GM12874 (cell line): ENCODE measurements at regions not wholly inside any gene's neighbourhood (a gene's known extent, or its start where the extent isn't known, plus 50 kb on each side); places are given as distances from the start of the nearest gene placed in this dataset.

Source experiments
- CTCF ChIP-seq: IDR thresholded peaks from 2 replicates; pipeline ENCODE4 v1.5.1; 2011; ENCODE audit warnings: low read depth, mild to moderate bottlenecking, control low read depth, low read length, moderate library complexity; ENCODE audit not compliant: insufficient read depth

- TF ChIP-seq CTCF = no peak
Measured at GRCh38 chr2:8076448-8077342, 605.2 kb upstream of the ID2 start.

GRCh38 chr2:8078705-8079104 lies 603.2 kb upstream of the ID2 start:
- no peak for TF ChIP-seq CTCF

- TF ChIP-seq CTCF = no peak
Measured at GRCh38 chr2:8080063-8080462, 601.8 kb upstream of the ID2 start.

- no peak for TF ChIP-seq CTCF
Measured at GRCh38 chr2:8081130-8081529, 600.7 kb upstream of the ID2 start.

- no peak for TF ChIP-seq CTCF
Measured at GRCh38 chr2:8082840-8083239, 599.0 kb upstream of the ID2 start.

- no peak for TF ChIP-seq CTCF
Measured at GRCh38 chr2:8086357-8086756, 595.5 kb upstream of the ID2 start.

- TF ChIP-seq CTCF = no peak
Measured at GRCh38 chr2:8086796-8087479, 594.9 kb upstream of the ID2 start.
